Adrenal gland (tissue), 5 donors: ENCODE measurements at regions not wholly inside any gene's neighbourhood (a gene's known extent, or its start where the extent isn't known, plus 50 kb on each side); places are given as distances from the start of the nearest gene placed in this dataset.

Experiments used
- CTCF ChIP-seq, 6 experiments: fragments of 450-650 bp in 4 of 6; fragments of 200-600 bp in 2 of 6; sonication (generic) in 1 of 6; IDR thresholded peaks; 1 replicate in 5 of 6; 2 replicates in 1 of 6; pipeline versions ENCODE4 v1.5.1 to v1.8.0; 2016 to 2021; ENCODE audit warnings: antibody characterized with exemption in 6 of 6, mild to moderate bottlenecking in 2 of 6, moderate library complexity in 1 of 6
- POLR2A ChIP-seq, 2 donors: fragments of 450-650 bp; IDR thresholded peaks; one replicate each; pipeline ENCODE4 v1.6.1; 2017; ENCODE audit warnings: antibody characterized with exemption in 2 of 2, mild to moderate bottlenecking in 2 of 2, moderate library complexity in 1 of 2
- donor health status: DM: no; HTN: no; CAD: no.

DNA sequence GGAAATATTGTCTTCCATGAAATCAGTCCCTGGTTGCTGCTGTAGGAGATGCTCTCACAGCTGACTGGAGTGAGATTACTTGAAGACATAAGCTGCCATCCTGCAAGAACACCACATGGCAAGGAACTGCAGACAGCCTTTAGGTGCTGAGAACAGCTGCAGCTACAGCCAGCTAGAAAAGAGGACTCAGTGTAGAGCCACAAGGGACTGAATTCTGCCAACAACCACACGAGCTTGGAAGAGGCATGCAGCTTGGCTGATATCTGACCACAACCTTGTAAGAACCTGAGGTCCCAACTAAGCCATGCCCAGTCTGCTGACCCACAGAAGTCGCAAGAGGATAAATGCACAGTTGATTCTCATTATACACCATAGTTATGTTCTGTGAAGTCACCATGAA lies 181.8 kb upstream of the ARL4C start:
- TF ChIP-seq CTCF (IDR thresholded peaks at IDR 0.05) (no peak), POLR2A (IDR thresholded peaks at IDR 0.05) (no peak)
